HFF-Myc (cell line): ENCODE measurements at regions not wholly inside any gene's neighbourhood (a gene's known extent, or its start where the extent isn't known, plus 50 kb on each side); places are given as distances from the start of the nearest gene placed in this dataset.

Experiments used
- DNase-seq: peaks from one replicate; pipeline ENCODE4 v3.0.0-alpha.2; 2011; ENCODE audit warnings: low read depth; ENCODE audit errors: extremely low read depth
- H3K4me3 ChIP-seq: replicated peaks from 2 replicates; pipeline ENCODE4 v1.5.1; 2011; ENCODE audit warnings: low read depth, mild to moderate bottlenecking, control low read depth, low read length
- TF ChIP-seq, protein P1 (sequence below): IDR thresholded peaks from 2 replicates; pipeline ENCODE4 v1.5.1; 2012; ENCODE audit warnings: mild to moderate bottlenecking, low read depth, low read length, control low read depth; ENCODE audit errors: missing control alignments

DNA sequence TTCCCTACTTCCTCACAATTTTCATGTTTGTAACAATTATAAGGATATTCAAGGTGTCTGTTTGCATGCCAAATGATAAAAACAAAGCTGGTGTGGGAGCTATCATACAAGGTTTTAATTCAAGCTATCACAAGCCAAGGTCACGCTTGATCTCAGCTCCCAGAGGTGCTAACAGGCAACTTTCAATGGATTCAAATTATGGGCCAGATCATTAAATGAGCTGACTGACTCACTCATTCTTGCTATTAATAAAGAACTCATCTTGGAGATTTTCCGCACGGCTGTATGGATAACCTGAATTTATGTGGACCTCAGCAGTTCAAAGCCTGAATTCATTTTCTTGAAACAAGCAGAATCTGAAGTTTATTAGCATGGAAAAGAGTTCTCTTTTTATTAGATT is 267.3 kb upstream of the CDH6 start:
- no peak for DNase-seq
- TF ChIP-seq, protein P1, sequence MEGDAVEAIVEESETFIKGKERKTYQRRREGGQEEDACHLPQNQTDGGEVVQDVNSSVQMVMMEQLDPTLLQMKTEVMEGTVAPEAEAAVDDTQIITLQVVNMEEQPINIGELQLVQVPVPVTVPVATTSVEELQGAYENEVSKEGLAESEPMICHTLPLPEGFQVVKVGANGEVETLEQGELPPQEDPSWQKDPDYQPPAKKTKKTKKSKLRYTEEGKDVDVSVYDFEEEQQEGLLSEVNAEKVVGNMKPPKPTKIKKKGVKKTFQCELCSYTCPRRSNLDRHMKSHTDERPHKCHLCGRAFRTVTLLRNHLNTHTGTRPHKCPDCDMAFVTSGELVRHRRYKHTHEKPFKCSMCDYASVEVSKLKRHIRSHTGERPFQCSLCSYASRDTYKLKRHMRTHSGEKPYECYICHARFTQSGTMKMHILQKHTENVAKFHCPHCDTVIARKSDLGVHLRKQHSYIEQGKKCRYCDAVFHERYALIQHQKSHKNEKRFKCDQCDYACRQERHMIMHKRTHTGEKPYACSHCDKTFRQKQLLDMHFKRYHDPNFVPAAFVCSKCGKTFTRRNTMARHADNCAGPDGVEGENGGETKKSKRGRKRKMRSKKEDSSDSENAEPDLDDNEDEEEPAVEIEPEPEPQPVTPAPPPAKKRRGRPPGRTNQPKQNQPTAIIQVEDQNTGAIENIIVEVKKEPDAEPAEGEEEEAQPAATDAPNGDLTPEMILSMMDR: no peak
- no peak overlapping the region for H3K4me3 ChIP-seq

DNA sequence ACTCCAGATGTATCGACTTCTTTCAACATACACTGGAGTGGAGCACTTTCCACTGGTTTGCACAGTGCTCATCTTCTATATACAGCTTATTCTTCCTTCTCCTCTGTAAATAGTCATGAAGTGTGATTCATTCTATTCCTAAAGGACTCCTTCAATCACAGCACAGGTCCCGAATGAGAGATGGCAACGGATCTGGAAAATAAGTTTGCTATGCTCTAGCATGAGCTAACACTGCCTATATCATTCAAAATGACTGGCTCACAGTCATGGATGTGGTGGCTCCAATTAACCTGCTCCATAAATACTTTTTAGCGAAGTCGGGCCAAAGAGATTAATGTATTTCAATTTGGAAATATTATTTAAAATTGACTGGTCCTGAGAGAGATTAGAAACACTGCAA is 272.1 kb upstream of the CDH6 start:
- no peak overlapping the region for H3K4me3 ChIP-seq
- TF ChIP-seq, protein P1: no peak
- DNase-seq: no peak

GRCh38 chr5:30918171-30918570 is 275.3 kb upstream of the CDH6 start:
- DNase-seq: no peak
- TF ChIP-seq, protein P1: no peak
- H3K4me3 ChIP-seq: no peak overlapping the region

DNA sequence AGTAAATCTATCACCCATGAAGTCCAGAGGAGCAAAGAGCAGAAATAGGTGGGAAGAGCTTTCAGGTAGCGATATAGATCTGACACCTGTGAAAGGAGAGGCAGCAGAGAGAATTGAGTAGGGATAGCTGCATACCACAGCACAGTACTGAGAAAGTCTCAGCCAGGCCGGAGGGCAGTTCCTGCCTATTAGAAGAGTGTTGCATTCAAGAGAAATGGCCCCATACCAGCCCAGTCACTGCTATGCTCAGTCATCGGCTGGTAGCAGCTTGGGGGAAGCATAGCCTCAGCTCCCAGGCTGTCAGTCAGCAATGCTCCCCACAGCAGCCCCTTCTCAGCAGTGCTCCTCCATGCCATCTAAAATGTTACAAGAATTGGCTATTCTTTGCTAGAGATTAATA is 285.1 kb upstream of the CDH6 start:
- DNase-seq: no peak
- TF ChIP-seq, protein P1: no peak

DNA sequence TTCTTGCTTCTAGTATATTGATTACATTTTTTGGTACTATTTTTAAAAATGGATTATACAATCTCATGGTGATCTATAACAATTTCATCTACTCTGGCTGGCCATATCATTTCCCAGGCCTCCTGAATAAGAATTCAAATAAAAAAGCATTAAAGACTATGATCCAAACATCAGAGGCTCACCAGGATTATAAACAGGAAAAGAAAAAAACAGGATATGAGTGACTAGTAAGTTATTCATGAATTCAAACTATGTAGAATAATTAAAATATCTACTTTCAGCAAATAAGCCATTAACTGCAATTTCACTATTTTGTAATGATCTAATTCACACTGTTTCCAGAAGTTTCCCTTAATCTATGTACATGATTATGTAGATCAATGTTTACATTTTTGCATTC is 293.1 kb upstream of the CDH6 start:
- no peak for DNase-seq
- TF ChIP-seq, protein P1: no peak
- no peak overlapping the region for H3K4me3 ChIP-seq

More for the DNA sequence above, 285.1 kb upstream of the CDH6 start:
- H3K4me3 ChIP-seq: no peak overlapping the region

DNA sequence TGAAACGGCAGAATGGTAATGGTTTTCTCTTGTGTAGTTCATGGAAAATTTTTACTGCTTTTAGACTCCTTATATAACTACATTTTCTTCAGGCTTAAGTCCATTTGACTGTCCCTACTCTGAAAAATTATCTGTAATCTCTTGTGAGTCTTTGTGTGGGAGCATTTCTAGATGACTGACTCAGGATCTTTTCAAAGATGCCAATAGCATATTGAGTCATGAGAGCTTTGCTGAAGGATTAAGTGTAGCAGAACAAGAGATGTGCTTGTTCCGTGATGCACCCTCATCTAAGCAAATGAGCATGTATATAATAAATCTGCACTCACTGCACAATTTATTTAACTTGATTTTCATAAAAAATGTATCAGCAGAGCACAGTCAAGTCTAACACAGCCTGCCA is 298.7 kb upstream of the CDH6 start:
- H3K4me3 ChIP-seq: no peak overlapping the region
- TF ChIP-seq, protein P1: no peak
- no peak for DNase-seq

GRCh38 chr5:30891660-30892059 is 301.8 kb upstream of the CDH6 start:
- DNase-seq: no peak

More at GRCh38 chr5:30891660-30892059, 301.8 kb upstream of the CDH6 start:
- TF ChIP-seq, protein P1: no peak
- H3K4me3 ChIP-seq: no peak overlapping the region
